Stimulated activated CD4-positive, alpha-beta T cell treated with anti-CD3 and anti-CD28 coated beads, Interleukin-15, amount 100 ng/mL, for 48 hours (primary cell): ENCODE measurements at regions not wholly inside any gene's neighbourhood (a gene's known extent, or its start where the extent isn't known, plus 50 kb on each side); places are given as distances from the start of the nearest gene placed in this dataset.

Experiments used
- DNase-seq, 2 donors: peaks; one replicate each; pipeline ENCODE4 v3.0.0-alpha.2; 2020; ENCODE audit warnings: low read depth in 2 of 2

DNA sequence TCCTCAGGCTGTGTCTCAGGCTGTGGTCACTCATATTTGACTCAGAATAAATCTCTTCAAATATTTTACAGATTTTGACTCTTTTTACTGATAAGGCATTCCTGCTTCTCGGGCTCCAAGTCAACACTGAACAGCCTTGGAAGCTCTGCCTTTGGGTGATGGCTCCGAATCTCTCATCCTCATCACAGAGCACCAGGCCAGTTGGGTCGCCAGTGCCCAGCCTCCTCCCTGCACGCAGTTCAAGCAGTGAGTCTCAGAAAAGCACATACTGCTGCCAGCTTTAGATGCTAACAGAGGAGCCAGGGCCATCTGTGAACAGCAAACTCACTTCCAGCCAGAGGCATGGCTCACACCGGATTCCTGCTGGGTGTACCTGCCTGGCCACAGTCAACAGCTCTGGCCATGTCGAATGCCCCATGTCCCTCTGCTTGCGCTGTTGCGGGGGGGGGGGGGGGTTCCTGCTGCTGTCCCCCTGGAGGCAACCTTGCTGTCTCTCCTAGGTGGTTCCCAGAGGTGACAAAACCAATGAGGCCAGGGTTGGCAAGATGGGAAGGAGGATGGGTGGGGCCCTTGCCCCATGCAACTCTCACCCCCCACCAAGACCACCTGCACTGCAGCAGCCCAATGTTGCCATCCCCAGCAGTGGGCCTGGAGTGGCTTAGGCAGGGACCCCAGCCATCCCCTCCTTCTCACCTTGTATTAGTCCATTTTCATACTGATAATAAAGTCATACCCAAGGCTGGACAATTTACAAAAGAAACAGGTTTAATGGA is 248.8 kb downstream of the ERMARD start:
- no peak for DNase-seq

DNA sequence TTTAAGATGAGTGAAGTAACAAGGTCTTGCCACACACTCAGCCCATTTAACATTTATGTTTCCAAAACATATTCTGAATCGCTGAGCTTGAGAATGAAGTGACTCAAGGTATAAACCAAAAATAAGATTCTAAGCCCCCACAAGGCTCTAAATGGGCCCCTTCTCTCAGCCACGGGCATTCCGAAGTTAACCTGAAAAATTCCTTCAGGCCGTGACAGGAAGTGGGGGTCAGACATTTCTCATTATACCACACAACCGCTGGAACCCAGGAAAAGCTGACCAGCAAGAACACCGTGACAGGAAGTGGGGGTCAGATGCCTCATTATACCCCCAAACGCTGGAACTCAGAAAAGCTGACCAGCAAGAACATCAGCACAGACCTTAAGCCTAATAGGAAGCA is 247.9 kb downstream of the ERMARD start:
- DNase-seq: no peak

DNA sequence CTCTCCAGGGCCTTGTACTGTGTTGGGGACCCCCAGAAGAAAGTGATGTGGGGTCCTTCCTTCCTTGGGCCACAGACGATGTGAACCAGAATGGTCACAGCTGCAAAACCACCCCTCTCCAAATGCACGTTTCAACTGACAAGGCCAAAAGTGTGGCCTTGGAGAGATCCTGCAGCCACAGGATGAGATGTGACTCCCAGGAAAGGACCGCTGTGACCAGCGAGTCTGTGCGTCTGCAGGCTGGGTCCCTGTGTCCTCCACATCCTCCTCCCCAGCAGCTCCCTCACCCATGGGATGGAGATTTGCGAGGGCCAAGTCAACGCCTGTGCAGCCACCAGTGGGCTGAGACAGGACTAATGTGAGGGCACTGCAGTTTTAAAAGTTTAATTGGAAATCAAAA is 247.0 kb downstream of the ERMARD start:
- no peak for DNase-seq

DNA sequence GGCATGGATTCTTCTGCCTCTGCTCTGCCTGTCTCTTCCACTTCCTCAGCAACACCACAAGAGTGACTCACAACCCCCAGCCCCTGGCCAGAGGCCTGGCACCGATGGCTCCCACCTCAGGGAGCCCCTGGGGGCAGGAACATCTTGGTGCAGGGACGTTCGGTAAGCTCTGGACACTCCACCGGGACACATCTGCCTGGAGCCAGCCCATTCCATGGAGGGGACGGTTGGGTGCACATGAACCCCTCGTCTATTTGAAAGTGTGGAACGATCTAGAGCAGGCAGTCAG is 246.5 kb downstream of the ERMARD start:
- DNase-seq: no peak

DNA sequence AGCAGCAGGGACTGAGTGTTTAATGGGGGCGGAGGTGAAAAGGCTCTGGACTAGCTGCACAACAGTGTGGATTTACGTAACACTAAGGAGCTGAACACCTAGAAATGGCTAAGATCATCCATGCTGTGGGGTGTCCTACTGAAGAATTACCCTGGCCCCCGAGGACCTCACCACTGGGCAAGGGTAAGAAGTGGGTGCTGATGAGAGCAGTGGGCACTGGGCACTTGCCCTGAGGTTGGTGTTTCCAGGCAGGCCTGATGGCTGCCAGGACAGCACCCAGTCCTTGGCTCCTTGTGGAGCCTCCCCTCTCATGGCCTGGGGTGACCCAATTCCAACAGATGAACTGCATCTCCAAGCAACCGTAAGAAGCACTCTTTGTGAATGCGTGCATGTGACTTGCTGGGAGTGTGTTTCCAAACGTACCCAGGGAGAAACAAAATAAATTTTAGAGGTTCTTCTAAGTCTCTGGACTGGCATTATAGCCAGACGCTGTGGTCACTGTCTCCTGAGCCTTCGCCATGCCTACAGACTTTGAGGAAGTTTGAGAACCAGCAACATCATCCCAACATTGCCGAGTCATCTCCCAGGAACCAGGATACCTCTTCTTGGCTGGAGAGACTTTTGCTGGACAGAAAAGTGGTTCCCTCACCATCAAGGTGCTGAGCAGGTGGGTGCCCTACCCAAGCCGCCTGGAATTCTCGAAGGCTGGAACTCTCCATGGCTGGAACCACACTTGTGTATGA is 245.9 kb downstream of the ERMARD start:
- DNase-seq: no peak

DNA sequence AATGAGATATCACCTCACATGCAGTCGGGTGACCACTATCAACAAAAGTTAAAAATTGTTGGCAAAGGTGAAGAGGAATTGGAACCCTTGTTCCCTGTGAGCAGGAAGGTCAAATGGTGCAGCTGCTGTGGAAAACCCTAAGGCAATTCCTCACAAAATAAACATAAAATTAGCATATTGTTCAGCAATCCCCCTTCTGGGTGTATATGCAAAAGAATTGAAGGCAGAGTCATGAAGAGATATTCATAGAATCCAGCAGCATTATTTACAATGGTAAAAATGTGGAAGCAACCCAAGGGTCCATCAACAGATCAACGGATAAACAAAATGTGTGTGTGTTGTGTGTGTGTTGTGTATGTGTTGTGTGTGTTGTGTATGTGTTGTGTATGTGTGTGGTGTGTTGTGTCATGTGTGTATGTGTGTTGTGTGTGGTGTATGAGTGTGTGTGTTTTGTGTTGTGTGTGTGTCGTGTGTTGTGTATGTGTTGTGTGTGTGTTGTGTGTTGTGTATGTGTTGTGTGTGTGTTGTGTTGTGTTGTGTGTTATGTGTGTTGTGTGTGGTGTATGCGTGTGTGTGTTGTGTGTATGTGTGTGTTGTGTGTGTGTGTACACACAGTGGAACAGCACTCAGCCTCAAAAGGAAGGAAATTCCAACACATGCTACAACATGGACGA is 245.1 kb downstream of the ERMARD start:
- DNase-seq: no peak

DNA sequence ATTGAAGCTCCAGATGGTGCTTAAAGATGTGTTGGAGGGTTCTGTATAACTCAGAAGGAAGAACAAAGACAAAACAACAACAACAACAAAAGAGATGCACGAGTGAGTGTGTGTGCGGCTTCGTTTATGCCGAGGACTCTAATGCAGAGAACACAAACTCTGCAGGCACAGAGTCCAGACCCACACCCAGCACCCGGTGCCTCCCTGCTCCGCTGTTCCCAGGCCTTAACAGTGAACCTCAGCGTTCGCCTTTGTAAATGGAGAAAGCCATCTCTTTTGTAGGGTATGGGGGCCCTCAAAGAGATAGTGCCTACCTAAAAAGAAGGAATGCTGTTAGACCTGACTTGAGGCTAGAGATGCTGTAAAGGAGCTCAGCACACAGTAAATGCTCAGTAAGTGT is 243.3 kb downstream of the ERMARD start:
- no peak for DNase-seq

DNA sequence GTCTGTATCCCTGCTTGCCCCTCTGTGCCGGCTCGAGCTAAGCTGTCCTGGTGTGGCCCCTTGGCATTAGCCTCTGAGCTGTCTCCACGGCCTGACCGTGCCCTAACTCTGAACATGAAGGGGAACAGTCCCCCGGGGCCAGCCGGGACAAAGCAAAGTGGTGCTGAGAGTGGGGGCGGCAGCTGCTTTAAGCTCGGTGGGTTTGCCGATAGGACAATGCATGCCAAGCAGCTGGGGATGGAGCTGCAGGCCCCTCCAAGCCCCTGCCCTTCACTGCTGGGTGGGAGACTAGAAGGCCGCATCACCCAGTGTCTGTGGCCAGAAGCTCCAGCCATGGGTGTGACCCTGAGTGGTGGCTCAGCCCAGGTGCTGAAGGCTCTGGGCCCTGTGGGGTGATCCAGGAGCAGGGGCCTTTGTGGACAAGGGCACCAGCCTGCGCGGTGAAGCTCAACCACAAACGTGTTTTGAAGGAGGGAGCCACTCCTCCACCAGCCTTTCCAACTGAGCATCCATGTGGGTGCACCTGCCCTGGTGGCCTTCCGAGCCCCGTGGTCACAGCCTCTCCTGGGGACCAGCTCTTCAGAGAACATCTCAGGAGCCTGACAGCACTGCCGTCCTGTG is 242.5 kb downstream of the ERMARD start:
- DNase-seq: no peak

DNA sequence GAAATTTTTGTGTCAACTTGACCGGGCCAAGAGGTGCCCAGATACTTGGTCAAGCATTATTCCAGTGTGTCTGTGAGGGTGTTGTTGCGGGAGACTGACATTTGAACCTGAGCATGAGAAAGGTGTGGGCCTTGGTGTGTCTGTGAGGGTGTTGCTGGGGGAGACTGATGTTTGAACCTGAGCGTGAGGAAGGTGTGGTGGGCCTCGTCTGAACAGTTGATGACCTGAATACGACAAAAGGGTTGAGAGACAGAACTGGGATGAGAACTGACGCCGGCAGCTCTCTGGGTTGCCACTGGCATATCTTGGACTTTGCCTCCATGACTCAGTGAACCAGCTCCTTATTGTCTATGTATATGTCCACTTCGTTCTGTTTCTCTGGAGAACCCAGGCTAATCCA is 240.5 kb downstream of the ERMARD start:
- DNase-seq: no peak

DNA sequence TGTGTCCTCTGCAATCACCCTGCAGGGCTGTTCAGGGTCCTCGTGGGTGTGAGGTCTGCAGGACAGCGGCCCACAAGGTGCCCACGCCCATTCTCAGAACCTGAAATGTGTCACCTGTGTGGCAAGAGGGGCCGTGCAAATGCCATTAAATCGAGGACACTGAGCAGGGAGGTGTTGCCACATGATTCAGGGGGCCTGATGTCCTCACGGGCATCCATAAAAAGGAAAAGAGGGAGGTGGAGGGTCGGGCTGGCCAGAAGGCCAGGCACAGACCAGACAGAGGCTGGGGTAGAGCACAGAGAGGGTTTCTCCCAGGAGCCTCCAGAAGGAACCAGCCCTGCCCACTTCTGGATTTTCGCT is 239.6 kb downstream of the ERMARD start:
- DNase-seq: no peak

DNA sequence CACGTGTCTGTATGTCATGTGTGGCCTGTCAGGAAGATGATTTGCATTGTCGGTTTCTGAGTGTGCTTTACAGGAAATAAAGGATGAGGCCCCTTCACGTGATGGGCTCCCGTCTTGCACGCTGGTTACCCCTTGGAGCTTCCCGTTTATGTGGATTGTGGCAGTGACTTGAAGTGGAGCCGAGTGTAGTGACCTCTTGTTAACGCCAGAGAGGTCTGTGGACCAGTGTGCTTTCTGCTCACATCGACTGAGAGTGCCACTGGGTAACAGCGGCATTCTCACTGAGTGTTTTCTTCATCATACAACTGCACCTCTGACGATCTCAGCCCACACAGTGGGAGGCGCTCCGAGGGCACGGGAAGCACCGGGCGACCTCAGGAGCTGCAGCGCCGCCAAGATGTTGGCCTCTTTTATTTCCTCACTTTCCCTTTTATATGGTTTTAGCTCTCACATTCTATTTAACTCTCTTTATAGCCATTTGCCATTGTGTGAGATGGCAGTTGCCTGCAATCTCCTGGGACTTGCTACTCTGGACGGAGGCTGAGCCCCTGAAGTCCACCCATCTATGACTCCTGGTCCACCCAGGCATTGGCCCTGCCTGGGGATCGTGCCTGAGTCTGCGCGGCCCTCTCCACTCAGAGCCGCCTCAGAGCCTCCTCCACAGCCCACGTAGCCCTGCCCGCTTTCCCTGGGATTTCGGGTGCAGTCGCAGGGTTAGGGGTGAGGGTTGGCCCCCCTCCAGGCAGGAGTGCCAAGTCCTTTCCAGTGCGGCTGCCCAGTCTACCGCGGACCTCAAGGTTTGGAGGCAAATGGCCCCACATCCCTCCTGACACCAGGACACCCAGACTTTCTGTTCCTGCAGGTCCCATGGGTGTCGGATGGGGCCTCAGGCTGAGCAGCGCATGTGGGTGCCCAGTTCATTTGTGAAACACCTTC is 238.9 kb downstream of the ERMARD start:
- peak; percentile 44 to 54 for DNase-seq

DNA sequence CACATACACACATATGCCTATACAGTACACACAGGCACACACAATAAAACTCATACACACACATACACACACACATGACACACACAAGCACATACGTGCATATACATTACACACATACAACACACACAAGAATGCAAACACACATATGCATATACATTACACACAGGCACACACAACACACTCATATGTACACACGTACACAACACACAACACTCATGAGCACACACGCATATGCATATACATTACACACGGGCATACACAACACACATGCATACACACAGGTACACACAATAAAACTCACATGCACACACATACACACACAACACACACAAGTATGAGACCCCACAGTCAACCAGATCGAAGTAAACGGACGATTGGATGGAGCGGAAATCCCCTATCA is 238.2 kb downstream of the ERMARD start:
- no peak for DNase-seq

DNA sequence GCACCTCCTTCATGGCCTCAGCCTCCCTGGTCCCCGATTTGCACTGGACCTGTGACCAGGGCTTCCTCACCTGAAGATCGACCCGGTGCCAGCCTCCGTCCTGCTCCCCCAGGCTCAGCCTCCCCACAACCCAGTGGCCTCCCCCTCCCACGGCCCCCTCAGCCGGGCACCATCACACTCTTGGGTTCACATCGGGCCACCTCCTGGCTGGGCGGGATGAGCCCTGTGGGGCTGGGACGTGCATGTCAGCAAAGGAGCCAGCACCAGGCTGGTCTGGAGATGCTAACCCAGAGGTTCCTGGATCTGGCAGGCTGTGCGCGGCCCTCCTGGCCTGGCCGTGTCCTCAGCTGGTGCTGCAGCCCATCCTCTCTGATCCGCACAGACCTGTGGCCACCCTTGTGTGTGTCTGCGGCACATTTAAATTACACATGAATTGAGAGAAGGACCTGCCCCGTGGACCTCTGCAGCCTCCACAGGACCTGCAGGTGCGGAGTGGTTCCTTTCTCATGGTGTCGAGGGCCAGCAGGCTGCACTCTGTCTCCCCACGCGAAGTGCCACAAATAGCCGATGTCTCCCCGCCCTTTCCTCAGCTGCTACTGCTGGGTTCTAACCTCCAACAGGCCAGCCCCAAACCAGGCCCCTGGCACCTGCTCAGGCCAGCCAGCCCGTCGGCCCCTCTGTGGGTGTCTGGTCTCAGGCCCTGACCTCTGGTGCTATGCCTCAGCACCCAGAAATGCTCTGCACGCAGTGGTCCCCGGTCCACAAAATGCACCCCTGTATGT is 237.5 kb downstream of the ERMARD start:
- no peak for DNase-seq

DNA sequence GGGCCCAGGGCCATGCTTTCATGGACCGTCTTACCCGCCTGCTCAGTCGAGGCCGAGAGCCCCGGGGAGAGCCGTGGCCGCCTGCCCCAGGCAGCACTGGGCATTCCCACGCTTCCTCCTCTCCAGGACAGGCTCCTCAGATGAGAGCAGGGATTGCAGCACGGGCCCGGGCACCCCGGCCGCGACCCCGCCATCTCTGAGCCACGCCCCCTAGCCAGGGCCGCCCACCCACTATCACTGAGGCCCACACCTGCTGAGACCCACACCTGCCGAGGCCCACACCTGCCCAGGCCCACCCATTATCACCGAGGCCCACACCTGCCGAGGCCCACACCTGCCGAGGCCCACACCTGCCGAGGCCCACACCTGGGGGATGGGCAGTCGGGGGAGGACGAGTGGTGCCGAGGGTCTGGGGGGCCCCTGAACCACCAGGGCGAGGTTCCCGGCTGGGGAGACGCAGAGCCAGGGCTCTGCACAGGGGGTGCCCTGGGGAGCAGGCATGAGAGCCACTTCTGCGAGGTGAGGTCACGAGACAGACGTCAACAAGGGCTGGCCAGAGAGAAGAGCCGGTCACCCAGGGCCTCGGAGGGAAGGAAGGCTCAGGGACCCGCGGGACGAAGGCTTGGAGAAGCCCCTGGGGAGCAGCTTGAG is 235.6 kb downstream of the ERMARD start:
- DNase-seq: no peak

DNA sequence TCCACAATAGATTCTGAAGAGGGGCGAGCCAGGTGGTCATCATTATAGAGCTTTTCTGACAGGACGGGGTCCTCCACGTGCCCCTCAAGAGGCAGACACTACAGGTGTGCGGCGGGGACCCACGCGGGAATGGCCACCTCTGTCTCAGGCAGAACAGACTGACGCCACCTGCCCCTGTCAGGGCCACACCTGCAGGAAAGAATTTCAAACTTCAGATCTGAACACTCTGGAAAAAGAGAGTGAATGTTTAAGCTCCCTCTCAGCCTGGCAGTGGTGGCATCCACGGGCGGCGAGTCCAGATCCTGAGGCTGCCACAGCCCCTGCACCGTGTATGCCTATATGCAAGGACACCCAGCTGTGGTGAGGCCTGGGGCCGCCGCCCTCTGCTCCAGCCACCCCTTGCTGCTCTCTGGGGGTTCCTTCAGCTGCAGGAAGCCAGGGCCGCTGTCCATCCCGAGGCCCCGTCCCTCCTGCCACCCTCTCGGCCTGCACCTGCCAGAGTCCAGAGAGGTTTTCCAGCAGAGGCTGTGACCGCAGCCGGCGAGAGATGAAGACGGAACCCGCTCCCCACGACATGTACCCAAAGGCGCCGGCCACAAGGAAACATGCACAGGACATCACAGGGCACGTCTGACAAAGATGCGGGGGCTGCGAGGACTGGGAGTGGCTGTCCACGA is 234.9 kb downstream of the ERMARD start:
- DNase-seq: no peak

DNA sequence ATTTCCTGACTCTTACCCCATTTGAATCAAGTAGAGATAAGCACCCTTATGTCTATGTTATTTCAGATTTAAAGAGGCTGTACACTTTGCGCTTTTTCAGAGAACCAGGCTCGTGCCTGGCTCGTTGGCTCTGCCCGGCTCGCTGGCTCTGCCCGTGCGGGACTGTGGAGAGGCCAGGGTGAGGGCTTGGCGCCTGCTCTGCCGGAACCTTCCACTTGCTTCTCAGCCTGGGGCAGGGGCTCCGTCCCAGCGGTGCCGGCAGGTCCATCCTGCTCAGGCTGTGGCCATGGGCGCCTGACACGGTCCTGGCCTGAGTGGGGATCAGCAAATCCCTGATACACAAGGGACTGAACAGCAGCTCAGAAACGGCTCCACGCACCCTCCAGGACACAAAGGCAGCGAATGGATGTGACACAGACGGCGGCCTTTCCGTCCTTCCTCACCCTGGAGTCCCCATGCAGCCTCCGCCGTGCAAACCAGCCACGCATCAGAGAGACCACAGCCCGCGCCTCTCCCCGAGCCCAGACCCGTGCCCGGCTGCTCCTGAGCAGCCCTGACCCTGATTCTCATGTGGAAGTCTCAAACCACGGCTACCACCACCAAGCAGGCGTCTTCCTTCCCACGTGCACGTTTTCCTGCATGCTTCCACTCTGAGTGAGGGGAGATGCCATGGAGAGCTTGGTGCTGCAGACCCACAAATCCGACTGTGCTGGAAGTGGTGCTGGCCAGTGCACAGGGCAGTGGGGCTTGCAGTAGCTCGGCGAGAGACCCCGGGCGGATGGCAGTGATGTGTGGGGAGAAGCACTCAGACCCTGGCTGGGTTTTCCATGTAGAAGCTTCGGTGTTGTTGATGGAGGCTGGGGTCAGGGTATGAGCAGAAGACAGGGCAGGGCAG is 233.9 kb downstream of the ERMARD start:
- no peak for DNase-seq

DNA sequence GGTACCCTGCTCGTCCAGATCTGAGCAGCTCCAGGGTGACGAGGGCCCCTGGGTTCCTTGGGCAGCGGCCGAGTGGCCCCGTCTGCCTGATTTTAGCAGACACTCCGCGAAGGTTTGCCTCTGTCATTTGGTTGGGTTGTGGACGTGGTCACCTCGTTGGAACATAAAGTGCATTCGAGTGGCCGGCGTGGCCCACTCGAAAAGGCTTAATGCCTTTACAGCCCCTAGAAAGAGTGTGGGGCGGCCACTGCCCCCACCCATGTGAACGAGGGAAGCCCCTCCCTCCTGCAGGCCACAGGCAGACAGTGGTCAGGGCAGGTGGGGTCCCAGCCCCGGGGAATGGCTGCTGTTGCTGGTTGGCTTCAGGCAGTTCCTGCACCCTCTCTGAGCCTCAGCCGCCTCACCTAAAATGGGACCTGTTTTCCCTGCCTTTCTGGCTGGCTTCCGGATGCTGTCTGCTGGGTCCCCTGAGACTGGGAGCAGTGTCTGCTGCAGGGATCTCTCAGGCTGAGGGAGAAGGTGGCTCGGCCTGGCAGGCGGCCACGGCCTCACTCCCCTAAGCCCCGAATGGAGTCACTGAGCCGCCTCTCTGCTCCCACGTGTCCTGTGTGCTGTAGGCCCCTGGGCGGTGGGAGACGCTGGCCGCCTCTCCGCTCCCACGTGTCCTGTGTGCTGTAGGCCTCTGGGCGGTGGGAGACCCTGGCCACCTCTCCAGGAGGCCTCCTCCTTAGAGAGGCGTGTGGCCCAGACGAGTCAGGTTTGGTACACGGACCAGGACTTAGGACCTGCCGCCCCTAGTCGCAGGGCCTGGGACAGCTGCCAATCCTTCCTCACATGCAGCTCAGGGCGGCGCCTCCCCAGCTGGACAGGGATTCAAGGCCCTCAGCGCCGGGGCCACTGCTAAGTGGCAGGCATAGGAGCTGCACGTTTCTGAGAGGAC is 233.0 kb downstream of the ERMARD start:
- DNase-seq: no peak

DNA sequence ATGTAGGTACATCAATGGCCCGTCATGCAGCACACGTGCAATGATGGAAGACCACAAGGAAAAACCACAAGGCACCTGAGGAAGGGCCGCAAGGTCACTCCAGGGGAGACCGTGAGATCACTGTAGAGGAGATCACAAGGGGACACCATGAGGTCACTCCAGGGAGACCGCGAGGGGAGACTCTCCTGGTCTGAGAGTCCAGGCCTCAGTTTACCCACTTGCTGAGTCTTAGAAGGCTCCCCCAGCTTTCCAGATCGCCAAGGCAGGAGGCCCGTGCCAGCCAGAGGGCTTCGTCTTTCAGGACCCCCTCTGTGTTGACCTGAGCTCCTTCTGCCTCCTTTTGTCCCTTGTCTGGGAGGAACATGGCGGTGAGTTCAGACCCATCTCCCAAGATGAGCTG is 232.2 kb downstream of the ERMARD start:
- no peak for DNase-seq
